IMR-90 (cell line): ENCODE measurements at regions not wholly inside any gene's neighbourhood (a gene's known extent, or its start where the extent isn't known, plus 50 kb on each side); places are given as distances from the start of the nearest gene placed in this dataset.

ENCODE experiments used
- ATAC-seq: fragments of 200-7000 bp; cut with Tn5 transposase; 2 replicates; pipeline ENCODE4 v1.9.1; 2020; ENCODE audit warnings: low read depth, mild to moderate bottlenecking, moderate library complexity
- BruUV-seq: library from RNA; stranded (reverse); fragments of 400-500 nt; replicated peaks from 2 replicates; lab custom pipeline; 2021; lab: Mats Ljungman, UMichigan
- CTCF ChIA-PET: fragments of 300-600 bp; formaldehyde crosslinking; extraction: SDS; loops from one replicate; lab custom pipeline; 2021; ENCODE audit warnings: antibody characterized with exemption; lab: Yijun Ruan, JAX
- POLR2A ChIA-PET: fragments of 300-600 bp; sonication (Branson Sonifier 250); formaldehyde crosslinking; loops from one replicate; lab custom pipeline; 2022; ENCODE audit warnings: antibody characterized with exemption; ENCODE audit not compliant: unreplicated experiment; lab: Charles Lee
- DNase-seq: peaks from one replicate; pipeline ENCODE4 v3.0.0; 2013
- H2AFZ ChIP-seq: replicated peaks from 2 replicates; pipeline ENCODE3; 2013; ENCODE audit warnings: low read length, mild to moderate bottlenecking; ENCODE audit not compliant: poor library complexity
- H2AK5ac ChIP-seq: 2 replicates; pipeline ENCODE4 v1.6.1; 2013; ENCODE audit warnings: low read depth, low read length, inconsistent platforms
- H2AK9ac ChIP-seq: replicated peaks from 2 replicates; pipeline ENCODE3; 2013; ENCODE audit warnings: mild to moderate bottlenecking, low read depth, low read length, moderate library complexity; ENCODE audit not compliant: poor library complexity
- H2BK120ac ChIP-seq: 2 replicates; pipeline ENCODE4 v1.6.1; 2013; ENCODE audit warnings: low read depth, low read length, inconsistent platforms
- H2BK15ac ChIP-seq: 3 replicates; pipeline ENCODE4 v1.6.1; 2013; ENCODE audit warnings: low read depth, low read length, inconsistent platforms
- H2BK20ac ChIP-seq: 2 replicates; pipeline ENCODE4 v1.6.1; 2013; ENCODE audit warnings: low read depth, mild to moderate bottlenecking, inconsistent platforms, low read length, moderate library complexity
- H2BK5ac ChIP-seq: 2 replicates; pipeline ENCODE4 v1.6.1; 2013; ENCODE audit warnings: mild to moderate bottlenecking, low read depth, low read length, inconsistent platforms; ENCODE audit not compliant: poor library complexity, severe bottlenecking
- H3K14ac ChIP-seq: replicated peaks from 2 replicates; pipeline ENCODE4 v1.6.1; 2013; ENCODE audit warnings: low read depth, low read length, inconsistent platforms
- H3K18ac ChIP-seq: 2 replicates; pipeline ENCODE4 v1.6.1; 2013; ENCODE audit warnings: low read depth, low read length, control low read depth
- H3K23ac ChIP-seq: 2 replicates; pipeline ENCODE4 v1.6.1; 2013; ENCODE audit warnings: low read depth, low read length, inconsistent platforms
- H3K27ac ChIP-seq: 2 replicates; pipeline ENCODE4 v1.5.1; 2013; ENCODE audit warnings: mild to moderate bottlenecking, control low read depth, low read length; ENCODE audit not compliant: insufficient read depth
- H3K27me3 ChIP-seq: 2 replicates; pipeline ENCODE4 v1.6.1; 2013; ENCODE audit warnings: low read length; ENCODE audit not compliant: control insufficient read depth, insufficient read depth
- H3K36me3 ChIP-seq: 2 replicates; pipeline ENCODE4 v1.6.1; 2013; ENCODE audit warnings: low read length, mixed read lengths; ENCODE audit not compliant: control insufficient read depth, insufficient read depth
- H3K4ac ChIP-seq: 2 replicates; pipeline ENCODE4 v1.6.1; 2013; ENCODE audit warnings: low read depth, low read length, inconsistent platforms
- H3K4me1 ChIP-seq: 2 replicates; pipeline ENCODE4 v1.6.1; 2013; ENCODE audit warnings: low read length, mixed read lengths; ENCODE audit not compliant: control insufficient read depth, insufficient read depth
- H3K4me2 ChIP-seq: 2 replicates; pipeline ENCODE4 v1.6.1; 2013; ENCODE audit warnings: low read depth, mild to moderate bottlenecking, control low read depth, low read length, moderate library complexity
- H3K4me3 ChIP-seq: 2 replicates; pipeline ENCODE4 v1.5.1; 2013; ENCODE audit warnings: low read depth, mild to moderate bottlenecking, control low read depth, low read length, moderate library complexity; ENCODE audit not compliant: insufficient read depth
- H3K56ac ChIP-seq: 2 replicates; pipeline ENCODE4 v1.6.1; 2013; ENCODE audit warnings: low read length, inconsistent platforms; ENCODE audit not compliant: insufficient read depth; ENCODE audit errors: extremely low read depth
- H3K79me1 ChIP-seq, 2 experiments: 2 replicates each; pipeline ENCODE4 v1.6.1; 2013; ENCODE audit warnings: low read length in 2 of 2, inconsistent platforms in 1 of 2, low read depth in 1 of 2
- H3K9ac ChIP-seq: 2 replicates; pipeline ENCODE4 v1.6.1; 2013; ENCODE audit warnings: low read depth, low read length, control low read depth
- H3K9me1 ChIP-seq: 2 replicates; pipeline ENCODE4 v1.6.1; 2013; ENCODE audit warnings: low read length, inconsistent platforms; ENCODE audit not compliant: insufficient read depth
- H3K9me3 ChIP-seq: 2 replicates; pipeline ENCODE4 v1.6.1; 2013; ENCODE audit warnings: low read length; ENCODE audit not compliant: control insufficient read depth, insufficient read depth
- H4K20me1 ChIP-seq: 2 replicates; pipeline ENCODE4 v1.6.1; 2013; ENCODE audit warnings: low read length, inconsistent platforms; ENCODE audit not compliant: insufficient read depth
- H4K5ac ChIP-seq: 2 replicates; pipeline ENCODE4 v1.6.1; 2013; ENCODE audit warnings: mild to moderate bottlenecking, low read depth, low read length, control low read depth
- H4K8ac ChIP-seq, 2 experiments: 2 replicates each; pipeline ENCODE4 v1.6.1; 2013; ENCODE audit warnings: low read depth in 2 of 2, low read length in 2 of 2, control low read depth in 1 of 2, inconsistent platforms in 1 of 2
- H4K91ac ChIP-seq: 2 replicates; pipeline ENCODE4 v1.6.1; 2013; ENCODE audit warnings: low read depth, low read length, inconsistent platforms; ENCODE audit not compliant: insufficient read depth
- BHLHE40 ChIP-seq: fragments of 150-350 bp; IDR thresholded peaks from 2 replicates; pipeline ENCODE4 v1.6.1; 2016; ENCODE audit warnings: mild to moderate bottlenecking, low read depth, low read length
- CEBPB ChIP-seq: IDR thresholded peaks from 2 replicates; pipeline ENCODE4 v1.6.1; 2012; ENCODE audit warnings: low read depth, low read length, improper control_type of control experiment
- CHD1 ChIP-seq: IDR thresholded peaks from 2 replicates; pipeline ENCODE4 v1.6.1; 2012; ENCODE audit warnings: low read depth, low read length, improper control_type of control experiment
- FOS ChIP-seq: fragments of 150-350 bp; IDR thresholded peaks from 2 replicates; pipeline ENCODE4 v1.6.1; 2016; ENCODE audit warnings: low read depth, low read length
- MAFK ChIP-seq: IDR thresholded peaks from 2 replicates; pipeline ENCODE4 v1.6.1; 2012; ENCODE audit warnings: low read depth, low read length, improper control_type of control experiment
- MAZ ChIP-seq: IDR thresholded peaks from 2 replicates; pipeline ENCODE4 v1.6.1; 2012; ENCODE audit warnings: low read depth, mild to moderate bottlenecking, low read length, improper control_type of control experiment, moderate library complexity, borderline replicate concordance
- MXI1 ChIP-seq: IDR thresholded peaks from 2 replicates; pipeline ENCODE4 v1.6.1; 2012; ENCODE audit warnings: low read depth, mild to moderate bottlenecking, low read length, moderate library complexity, borderline replicate concordance
- NFE2L2 ChIP-seq: fragments of 150-350 bp; IDR thresholded peaks from 2 replicates; pipeline ENCODE4 v1.6.1; 2016; ENCODE audit warnings: low read depth, mild to moderate bottlenecking, low read length
- POLR2A ChIP-seq: IDR thresholded peaks from 2 replicates; pipeline ENCODE4 v1.6.1; 2012; ENCODE audit warnings: mild to moderate bottlenecking, low read depth, low read length
- RAD21 ChIP-seq: IDR thresholded peaks from 2 replicates; pipeline ENCODE4 v1.6.1; 2012; ENCODE audit warnings: low read length, improper control_type of control experiment
- RCOR1 ChIP-seq: IDR thresholded peaks from 2 replicates; pipeline ENCODE4 v1.6.1; 2012; ENCODE audit warnings: mild to moderate bottlenecking, low read length, improper control_type of control experiment; ENCODE audit not compliant: insufficient replicate concordance
- RFX5 ChIP-seq: IDR thresholded peaks from 2 replicates; pipeline ENCODE4 v1.8.0; 2012; ENCODE audit warnings: low read depth, mild to moderate bottlenecking, low read length, moderate library complexity
- SMC3 ChIP-seq: fragments of 150-350 bp; IDR thresholded peaks from 2 replicates; pipeline ENCODE4 v1.6.1; 2016; ENCODE audit warnings: low read depth, mild to moderate bottlenecking, antibody characterized with exemption, low read length, moderate library complexity
- USF2 ChIP-seq: fragments of 150-350 bp; IDR thresholded peaks from 2 replicates; pipeline ENCODE4 v1.6.1; 2017; ENCODE audit warnings: mild to moderate bottlenecking, antibody characterized with exemption, low read length, low read depth
- WGBS, 2 experiments: methylation state at CpG; one replicate each; pipeline versions ENCODE4 v1.1.5 to v1.1.7; 2013; ENCODE audit warnings: missing lambda C conversion rate in 2 of 2; ENCODE audit not compliant: insufficient read length in 1 of 2; ENCODE audit errors: extremely low coverage in 2 of 2; 5-methylcytosine and 5-hydroxymethylcytosine counted together
- dilution Hi-C: fragments of 300-500 bp; cut with HindIII; formaldehyde crosslinking; loops from one replicate; pipeline ENCODE4 v1.14.3; 2018; ENCODE audit warnings: low sequenced_read_pairs; ENCODE audit not compliant: unreplicated experiment
- in situ Hi-C: fragments of 300-500 bp; cut with MboI; formaldehyde crosslinking; loops from 3 replicates; pipeline ENCODE4 v1.14.3; 2019; ENCODE audit warnings: low sequenced_read_pairs, inconsistent platforms, mixed read lengths
- intact Hi-C: fragments of 100-400 bp; cut with micrococcal nuclease; formaldehyde crosslinking; loops from 2 replicates; pipeline ENCODE4 v1.10.0; 2022
- TF ChIP-seq, protein P1 (sequence below): fragments of 150-350 bp; IDR thresholded peaks from 2 replicates; pipeline ENCODE4 v1.6.1; 2016; ENCODE audit warnings: low read depth, mild to moderate bottlenecking, low read length, moderate library complexity, borderline replicate concordance
- TF ChIP-seq, protein P2 (sequence below): conservative IDR thresholded peaks from 2 replicates; pipeline ENCODE4 v1.5.1; 2012; ENCODE audit warnings: mild to moderate bottlenecking, low read depth, low read length, improper control_type of control experiment

GRCh38 chr12:42828836-42829235 is 239.3 kb upstream of the PRICKLE1 start:
- H3K27ac ChIP-seq, result no peak overlapping the region
- H4K5ac ChIP-seq, result no peak overlapping the region
- H3K9ac ChIP-seq, result no peak overlapping the region
- no peaks in the 10 kb centered on the region for H3K27me3 ChIP-seq
- intact Hi-C loops, result no loop called here
- no peak overlapping the region for H3K4me2 ChIP-seq
- no peak overlapping the region for H2BK20ac ChIP-seq
- no peak overlapping the region for H2AK9ac ChIP-seq
- H3K18ac ChIP-seq, result no peak overlapping the region
- H3K14ac ChIP-seq, result no peak overlapping the region
- no peaks in the 10 kb centered on the region for H3K36me3 ChIP-seq
- no peak overlapping the region for H2BK15ac ChIP-seq
- H2AK5ac ChIP-seq, result no peak overlapping the region
- H3K9me1 ChIP-seq, result no peaks in the 10 kb centered on the region
- H4K91ac ChIP-seq, result no peak overlapping the region
- H3K79me1 ChIP-seq, result no peaks in the 10 kb centered on the region
- H3K4ac ChIP-seq, result no peak overlapping the region
- no peak overlapping the region for H2BK120ac ChIP-seq
- 0 out of 2 replicates have a peak, but pooled peaks cover 2% of the 10 kb centered on the region for H3K9me3 ChIP-seq
- H2AFZ ChIP-seq, result no peak overlapping the region
- H3K4me3 ChIP-seq, result no peak overlapping the region
- no peaks in the 10 kb centered on the region for H4K20me1 ChIP-seq
- dilution Hi-C loops, result no loop called here
- no peak for TF ChIP-seq USF2
- no peak for TF ChIP-seq MAZ
- TF ChIP-seq, protein P1, sequence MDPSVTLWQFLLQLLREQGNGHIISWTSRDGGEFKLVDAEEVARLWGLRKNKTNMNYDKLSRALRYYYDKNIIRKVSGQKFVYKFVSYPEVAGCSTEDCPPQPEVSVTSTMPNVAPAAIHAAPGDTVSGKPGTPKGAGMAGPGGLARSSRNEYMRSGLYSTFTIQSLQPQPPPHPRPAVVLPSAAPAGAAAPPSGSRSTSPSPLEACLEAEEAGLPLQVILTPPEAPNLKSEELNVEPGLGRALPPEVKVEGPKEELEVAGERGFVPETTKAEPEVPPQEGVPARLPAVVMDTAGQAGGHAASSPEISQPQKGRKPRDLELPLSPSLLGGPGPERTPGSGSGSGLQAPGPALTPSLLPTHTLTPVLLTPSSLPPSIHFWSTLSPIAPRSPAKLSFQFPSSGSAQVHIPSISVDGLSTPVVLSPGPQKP, result no peak
- TF ChIP-seq POLR2A, result no peak
- TF ChIP-seq, protein P2, sequence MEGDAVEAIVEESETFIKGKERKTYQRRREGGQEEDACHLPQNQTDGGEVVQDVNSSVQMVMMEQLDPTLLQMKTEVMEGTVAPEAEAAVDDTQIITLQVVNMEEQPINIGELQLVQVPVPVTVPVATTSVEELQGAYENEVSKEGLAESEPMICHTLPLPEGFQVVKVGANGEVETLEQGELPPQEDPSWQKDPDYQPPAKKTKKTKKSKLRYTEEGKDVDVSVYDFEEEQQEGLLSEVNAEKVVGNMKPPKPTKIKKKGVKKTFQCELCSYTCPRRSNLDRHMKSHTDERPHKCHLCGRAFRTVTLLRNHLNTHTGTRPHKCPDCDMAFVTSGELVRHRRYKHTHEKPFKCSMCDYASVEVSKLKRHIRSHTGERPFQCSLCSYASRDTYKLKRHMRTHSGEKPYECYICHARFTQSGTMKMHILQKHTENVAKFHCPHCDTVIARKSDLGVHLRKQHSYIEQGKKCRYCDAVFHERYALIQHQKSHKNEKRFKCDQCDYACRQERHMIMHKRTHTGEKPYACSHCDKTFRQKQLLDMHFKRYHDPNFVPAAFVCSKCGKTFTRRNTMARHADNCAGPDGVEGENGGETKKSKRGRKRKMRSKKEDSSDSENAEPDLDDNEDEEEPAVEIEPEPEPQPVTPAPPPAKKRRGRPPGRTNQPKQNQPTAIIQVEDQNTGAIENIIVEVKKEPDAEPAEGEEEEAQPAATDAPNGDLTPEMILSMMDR, result no peak
- no peak for TF ChIP-seq CEBPB
- TF ChIP-seq RAD21, result no peak
- TF ChIP-seq BHLHE40, result no peak
- no peak for TF ChIP-seq SMC3
- TF ChIP-seq MXI1, result no peak
- no peak for TF ChIP-seq NFE2L2
- no peak for TF ChIP-seq CHD1
- no peak for TF ChIP-seq MAFK
- TF ChIP-seq RCOR1, result no peak
- TF ChIP-seq FOS, result no peak
- TF ChIP-seq RFX5, result no peak
- H3K4me1 ChIP-seq, result peaks cover 3% of the 10 kb centered on the region
- H3K23ac ChIP-seq, result no peak overlapping the region
- ATAC-seq, result no peak
- H2BK5ac ChIP-seq, result no peak overlapping the region
- ChIA-PET CTCF (no interaction called here), POLR2A (no interaction called here)
- H3K56ac ChIP-seq, result no peak overlapping the region
- WGBS, 2 experiments, result no CpG with 5 or more reads among the region's 4 CpGs
- in situ Hi-C loops, result no loop called here
- DNase-seq, result no peak
- no peak overlapping the region for H4K8ac ChIP-seq
- BruUV-seq, result no TSS peak
